GM10266 (cell line): ENCODE measurements at regions not wholly inside any gene's neighbourhood (a gene's known extent, or its start where the extent isn't known, plus 50 kb on each side); places are given as distances from the start of the nearest gene placed in this dataset.
A peak's percentile ranks its signal among the peaks of the same experiment; 100 is the strongest.

Experiments used
- DNase-seq: peaks from one replicate; pipeline ENCODE4 v3.0.0; 2012; ENCODE audit errors: extremely low spot score
- CTCF ChIP-seq: IDR thresholded peaks from 2 replicates; pipeline ENCODE4 v1.5.1; 2012; ENCODE audit warnings: mild to moderate bottlenecking, low read depth; ENCODE audit not compliant: control insufficient read depth, insufficient read depth; ENCODE audit errors: missing control alignments

- no peak for DNase-seq
- no peak for TF ChIP-seq CTCF
Measured at GRCh38 chr7:26054386-26054785, 97.6 kb upstream of the NFE2L3 start.

GRCh38 chr7:26055241-26055640 lies 96.8 kb upstream of the NFE2L3 start:
- no peak for TF ChIP-seq CTCF
- DNase-seq = no peak

GRCh38 chr7:26060733-26061677 lies 91.0 kb upstream of the NFE2L3 start:
- no peak for DNase-seq
- no peak for TF ChIP-seq CTCF

- TF ChIP-seq CTCF = peak; percentile 80
- peak; percentile 67 for DNase-seq
Measured at GRCh38 chr7:26061678-26062603, 90.1 kb upstream of the NFE2L3 start.

GRCh38 chr7:26065652-26066051 lies 86.3 kb upstream of the NFE2L3 start:
- no peak for DNase-seq
- TF ChIP-seq CTCF = no peak

GRCh38 chr7:26066736-26067135 lies 85.3 kb upstream of the NFE2L3 start:
- no peak for DNase-seq
- TF ChIP-seq CTCF = no peak
